Astrocyte (in vitro differentiated cells and primary cell): ENCODE measurements at regions not wholly inside any gene's neighbourhood (a gene's known extent, or its start where the extent isn't known, plus 50 kb on each side); places are given as distances from the start of the nearest gene placed in this dataset.

Experiments
- CTCF ChIP-seq: IDR thresholded peaks from 2 replicates; pipeline ENCODE4 v1.5.1; 2011; ENCODE audit warnings: low read depth, mild to moderate bottlenecking, inconsistent platforms, low read length, moderate library complexity; ENCODE audit not compliant: insufficient read depth
- EZH2 ChIP-seq: IDR thresholded peaks from 2 replicates; pipeline ENCODE4 v1.6.1; 2012; ENCODE audit warnings: mild to moderate bottlenecking, low read length, inconsistent platforms; ENCODE audit not compliant: insufficient read depth

- TF ChIP-seq CTCF (no peak), EZH2 (no peak)
Measured at GRCh38 chr7:113639221-113639620, 279.6 kb downstream of the PPP1R3A start.
